GM18507 (cell line): ENCODE measurements at regions not wholly inside any gene's neighbourhood (a gene's known extent, or its start where the extent isn't known, plus 50 kb on each side); places are given as distances from the start of the nearest gene placed in this dataset.

Source experiments
- DNase-seq: peaks from one replicate; pipeline ENCODE4 v3.0.0; 2011; ENCODE audit warnings: low read depth; ENCODE audit not compliant: insufficient read length; ENCODE audit errors: extremely low spot score
- FAIRE-seq: peaks from 2 replicates; lab custom pipeline; 2011; peaks lifted over from hg19 to GRCh38; lab: Jason Lieb, UNC

GRCh38 chr14:47772652-47773051 is 97.2 kb upstream of the MDGA2 start:
- DNase-seq: no peak

GRCh38 chr14:47763188-47763854 is 87.9 kb upstream of the MDGA2 start:
- DNase-seq (no peak), FAIRE-seq (no peak)

More at GRCh38 chr14:47772652-47773051, 97.2 kb upstream of the MDGA2 start:
- no peak for FAIRE-seq

DNA sequence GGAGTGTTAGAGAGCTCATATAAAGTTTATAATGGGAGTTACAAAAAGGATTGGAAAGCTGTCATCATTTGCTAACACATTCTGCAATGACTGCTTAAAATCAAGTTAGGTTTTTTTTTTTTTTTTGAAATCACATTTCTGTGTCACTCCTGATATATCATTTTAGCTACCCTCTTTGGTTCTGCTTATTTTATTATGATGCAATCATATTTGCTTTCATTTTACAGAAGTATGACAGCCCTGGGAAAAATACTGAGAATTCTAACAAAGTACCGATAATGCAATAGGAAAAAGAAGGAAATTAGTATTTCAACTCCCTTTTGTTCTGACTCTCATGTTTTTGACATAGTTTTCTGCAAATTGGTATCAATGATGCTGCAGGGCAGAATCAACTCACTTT is 71.6 kb upstream of the MDGA2 start:
- no peak for DNase-seq
- no peak for FAIRE-seq

GRCh38 chr14:47744155-47744554 is 68.8 kb upstream of the MDGA2 start:
- FAIRE-seq: no peak
- no peak for DNase-seq

- no peak for FAIRE-seq
- no peak for DNase-seq
These were observed 64.1 kb upstream of the MDGA2 start for GRCh38 chr14:47739541-47739940.

DNA sequence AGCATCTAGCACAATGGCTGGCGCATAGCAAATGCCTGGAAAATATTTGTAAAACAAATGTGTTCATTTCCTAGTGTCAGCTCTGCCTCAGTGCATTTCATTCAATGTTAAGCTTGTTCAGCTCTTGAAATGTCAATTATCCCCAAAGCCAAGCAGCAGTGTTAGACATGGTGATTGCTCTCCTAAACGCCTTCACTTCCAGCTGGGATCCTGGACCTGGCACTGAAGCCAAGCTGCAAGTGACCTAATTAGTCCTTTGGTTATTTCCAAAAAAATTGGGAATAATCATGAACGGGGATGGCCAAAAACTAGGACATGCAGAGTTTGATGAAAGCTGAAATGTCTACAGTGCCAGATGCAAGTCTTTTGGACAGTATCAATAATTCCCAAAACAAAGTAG is 54.9 kb upstream of the MDGA2 start:
- FAIRE-seq: no peak
- DNase-seq: no peak
